HCT116 (cell line): ENCODE measurements at regions not wholly inside any gene's neighbourhood (a gene's known extent, or its start where the extent isn't known, plus 50 kb on each side); places are given as distances from the start of the nearest gene placed in this dataset.
"Not testable (repeated sequence)": the region's sequence is repeated elsewhere in the genome, so short reads cannot be mapped to it uniquely, and the experiment has no call there.

Source experiments
- ATAC-seq: fragments of 200-7000 bp; cut with Tn5 transposase; 2 replicates; pipeline ENCODE4 v1.9.1; 2020; ENCODE audit warnings: mild to moderate bottlenecking, moderate library complexity
- BruUV-seq: library from RNA; stranded (reverse); fragments of 400-500 nt; replicated peaks from 2 replicates; lab custom pipeline; 2021; lab: Mats Ljungman, UMichigan
- CTCF ChIA-PET: fragments of 300-600 bp; sonication (Branson Sonifier 250); formaldehyde crosslinking; loops from one replicate; lab custom pipeline; 2021; ENCODE audit warnings: antibody characterized with exemption; lab: Charles Lee
- POLR2A ChIA-PET: fragments of 300-600, 350-600 bp; sonication (Branson Sonifier 250); formaldehyde crosslinking; loops from one replicate; lab custom pipeline; 2021; ENCODE audit warnings: antibody characterized with exemption; lab: Charles Lee
- RAD21 ChIA-PET, 2 experiments: fragments of 300-600 bp; sonication (Branson Sonifier 250); formaldehyde crosslinking; loops; one replicate each; lab custom pipeline; 2023; ENCODE audit warnings: low total read pairs in 2 of 2; ENCODE audit not compliant: uncharacterized antibody in 2 of 2, unreplicated experiment in 2 of 2, low non-redundant PET in 1 of 2; lab: Charles Lee
- DNase-seq: peaks from one replicate; pipeline ENCODE4 v3.0.0-alpha.2; 2010; ENCODE audit warnings: low read depth, low spot score
- H2AFZ ChIP-seq: fragments of 200-600 bp; shearing (Covaris generic), sonication (generic); 2 replicates; pipeline ENCODE4 v1.6.1; 2017; ENCODE audit warnings: low read depth, mixed run types, mixed read lengths, antibody characterized with exemption, low read length; ENCODE audit not compliant: poor library complexity, severe bottlenecking
- H3K27ac ChIP-seq: 2 replicates; pipeline ENCODE4 v1.5.1; 2012; ENCODE audit warnings: low read depth, low read length
- H3K27me3 ChIP-seq: fragments of 200-600 bp; sonication (generic); 2 replicates; pipeline ENCODE4 v1.6.1; 2016; ENCODE audit warnings: mixed run types, low read length, mixed read lengths; ENCODE audit not compliant: insufficient read depth
- H3K36me3 ChIP-seq, 2 experiments: fragments of 200-500 bp in 1 of 2; fragments of 200-600 bp in 1 of 2; sonication (Bioruptor generic) in 1 of 2; sonication (generic) in 1 of 2; 2 replicates each; pipeline versions ENCODE4 v1.5.1 to v1.6.1; 2014 to 2016; ENCODE audit warnings: low read length in 2 of 2, inconsistent platforms in 1 of 2, mixed read lengths in 1 of 2, mixed run types in 1 of 2; ENCODE audit not compliant: insufficient read depth in 2 of 2, control insufficient read depth in 1 of 2
- H3K4me1 ChIP-seq, 2 experiments: fragments of 200-600 bp in 1 of 2; sonication (generic) in 1 of 2; 2 replicates each; pipeline versions ENCODE4 v1.5.1 to v1.6.1; 2012 to 2017; ENCODE audit warnings: low read length in 2 of 2, inconsistent platforms in 1 of 2, mild to moderate bottlenecking in 1 of 2, mixed read lengths in 1 of 2, mixed run types in 1 of 2, moderate library complexity in 1 of 2; ENCODE audit not compliant: insufficient read depth in 2 of 2, control insufficient read depth in 1 of 2
- H3K4me2 ChIP-seq: fragments of 200-600 bp; sonication (generic); 2 replicates; pipeline ENCODE4 v1.6.1; 2017; ENCODE audit warnings: mixed run types, low read length, mixed read lengths
- H3K4me3 ChIP-seq, 2 experiments: fragments of 200-600 bp in 1 of 2; sonication (generic) in 1 of 2; replicated peaks in 1 of 2; 2 replicates each; pipeline ENCODE4 v1.5.1; 2011 to 2016; ENCODE audit warnings: low read length in 2 of 2, control low read depth in 1 of 2, low read depth in 1 of 2, mild to moderate bottlenecking in 1 of 2, mixed read lengths in 1 of 2, mixed run types in 1 of 2
- H3K79me2 ChIP-seq: fragments of 200-600 bp; sonication (generic); 2 replicates; pipeline ENCODE4 v1.6.1; 2017; ENCODE audit warnings: mild to moderate bottlenecking, mixed run types, low read length, moderate library complexity, mixed read lengths; ENCODE audit not compliant: insufficient read depth
- H3K9ac ChIP-seq: fragments of 200-600 bp; sonication (generic); 2 replicates; pipeline ENCODE4 v1.6.1; 2016; ENCODE audit warnings: low read length, mixed read lengths
- H3K9me2 ChIP-seq: fragments of 200-600 bp; sonication (generic), shearing (Covaris generic); 2 replicates; pipeline ENCODE4 v1.6.1; 2017; ENCODE audit warnings: mixed run types, mild to moderate bottlenecking, moderate library complexity; ENCODE audit not compliant: insufficient read depth
- H3K9me3 ChIP-seq, 2 experiments: fragments of 200-500 bp in 1 of 2; fragments of 200-600 bp in 1 of 2; sonication (Bioruptor generic) in 1 of 2; sonication (generic) in 1 of 2; 2 replicates each; pipeline ENCODE4 v1.6.1; 2014 to 2017; ENCODE audit warnings: low read length in 2 of 2, mixed read lengths in 2 of 2, inconsistent platforms in 1 of 2, low read depth in 1 of 2, mild to moderate bottlenecking in 1 of 2, mixed run types in 1 of 2, moderate library complexity in 1 of 2; ENCODE audit not compliant: control insufficient read depth in 1 of 2, insufficient read depth in 1 of 2
- H4K20me1 ChIP-seq: fragments of 200-600 bp; sonication (generic), shearing (Covaris generic); 2 replicates; pipeline ENCODE4 v1.6.1; 2017; ENCODE audit warnings: mixed run types, mild to moderate bottlenecking, moderate library complexity; ENCODE audit not compliant: insufficient read depth
- CBX3 ChIP-seq: IDR thresholded peaks from 2 replicates; pipeline ENCODE4 v1.6.1; 2012; ENCODE audit warnings: low read depth
- CEBPB ChIP-seq: IDR thresholded peaks from 2 replicates; pipeline ENCODE4 v1.6.1; 2012; ENCODE audit warnings: low read depth
- EGR1 ChIP-seq: IDR thresholded peaks from 2 replicates; pipeline ENCODE4 v1.6.1; 2012; ENCODE audit warnings: low read depth
- ELF1 ChIP-seq: IDR thresholded peaks from 2 replicates; pipeline ENCODE4 v1.6.1; 2012; ENCODE audit warnings: low read depth, borderline replicate concordance
- FOSL1 ChIP-seq: IDR thresholded peaks from 2 replicates; pipeline ENCODE4 v1.6.1; 2012; ENCODE audit warnings: low read depth
- JUND ChIP-seq: IDR thresholded peaks from 2 replicates; pipeline ENCODE4 v1.6.1; 2012
- POLR2A ChIP-seq: IDR thresholded peaks from 2 replicates; pipeline ENCODE4 v1.7.0; 2011; ENCODE audit warnings: borderline replicate concordance; ENCODE audit not compliant: insufficient read depth, insufficient read length; ENCODE audit errors: extremely low read depth
- POLR2AphosphoS5 ChIP-seq: IDR thresholded peaks from 2 replicates; pipeline ENCODE4 v1.6.1; 2011; ENCODE audit warnings: mild to moderate bottlenecking, low read depth, low read length, moderate library complexity
- RAD21 ChIP-seq: IDR thresholded peaks from 2 replicates; pipeline ENCODE4 v1.6.1; 2012; ENCODE audit warnings: low read depth, mild to moderate bottlenecking
- SIN3A ChIP-seq: IDR thresholded peaks from 2 replicates; pipeline ENCODE4 v1.6.1; 2012; ENCODE audit warnings: low read depth
- SP1 ChIP-seq: IDR thresholded peaks from 2 replicates; pipeline ENCODE4 v1.6.1; 2012; ENCODE audit warnings: low read depth
- SRF ChIP-seq: IDR thresholded peaks from 2 replicates; pipeline ENCODE4 v1.6.1; 2012; ENCODE audit warnings: low read depth
- TCF7L2 ChIP-seq: IDR thresholded peaks from 2 replicates; pipeline ENCODE4 v1.7.0; 2011; ENCODE audit warnings: borderline replicate concordance, inconsistent platforms; ENCODE audit not compliant: insufficient read depth, insufficient read length; ENCODE audit errors: extremely low read depth
- YY1 ChIP-seq: IDR thresholded peaks from 2 replicates; pipeline ENCODE4 v1.6.1; 2011; ENCODE audit warnings: low read length, low read depth, moderate library complexity, mild to moderate bottlenecking; ENCODE audit not compliant: insufficient replicate concordance; ENCODE audit errors: extremely low read depth
- ZFX ChIP-seq: fragments of 450-650 bp; IDR thresholded peaks from 2 replicates; pipeline ENCODE4 v1.6.1; 2017
- ZNF274 ChIP-seq: fragments of 200-500 bp; sonication (Bioruptor generic); IDR thresholded peaks from 2 replicates; pipeline ENCODE4 v1.6.1; 2014; ENCODE audit warnings: mild to moderate bottlenecking, low read depth, low read length, inconsistent platforms
- intact Hi-C: fragments of 100-400 bp; cut with micrococcal nuclease; formaldehyde crosslinking; loops from 2 replicates; pipeline ENCODE4 v1.10.0; 2022
- TF ChIP-seq, protein P1 (sequence below): IDR thresholded peaks from 2 replicates; pipeline ENCODE4 v1.6.1; 2012
- TF ChIP-seq, protein P2 (sequence below): IDR thresholded peaks from 2 replicates; pipeline ENCODE4 v1.6.1; 2012
- TF ChIP-seq, protein P3 (sequence below), 3 experiments: fragments of 200-600 bp in 1 of 3; sonication (generic) in 1 of 3; IDR thresholded peaks in 2 of 3; conservative IDR thresholded peaks in 1 of 3; 2 replicates each; pipeline ENCODE4 v1.5.1; 2012 to 2017; ENCODE audit warnings: low read depth in 2 of 3, low read length in 2 of 3, antibody characterized with exemption in 1 of 3, borderline replicate concordance in 1 of 3, control low read depth in 1 of 3, mild to moderate bottlenecking in 1 of 3, mixed read lengths in 1 of 3, mixed run types in 1 of 3, moderate library complexity in 1 of 3; ENCODE audit not compliant: insufficient read depth in 1 of 3

DNA sequence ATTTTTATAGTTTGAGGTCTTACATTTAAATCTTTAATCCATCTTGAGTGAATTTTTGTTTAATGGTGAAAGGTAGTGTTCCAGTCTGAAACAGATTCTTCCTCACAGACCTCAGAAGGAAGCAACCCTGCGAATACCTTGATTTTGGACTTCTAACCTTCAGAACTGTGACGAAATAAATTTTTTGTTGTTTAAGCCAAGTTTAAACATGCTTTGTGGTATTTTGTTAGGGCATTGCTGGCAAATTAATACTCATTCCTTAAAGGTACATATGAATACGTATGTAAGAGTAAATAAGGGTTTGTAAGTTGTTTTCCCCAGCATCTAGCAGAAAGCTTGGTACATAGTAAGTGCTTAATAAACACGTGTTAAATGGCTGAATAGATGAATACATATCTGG lies 100.3 kb downstream of the SEC16B start:
- Histone ChIP-seq H3K27ac (no peak overlapping the region), H4K20me1 (no peaks in the 10 kb centered on the region), H3K27me3 (peaks cover 23% of the 10 kb centered on the region), H3K9me2 (no peaks in the 10 kb centered on the region), H3K4me3 (no peak overlapping the region), H3K4me2 (no peak overlapping the region), H3K9me3 (no peaks in the 10 kb centered on the region), H3K79me2 (no peaks in the 10 kb centered on the region), H3K4me1 (no peaks in the 10 kb centered on the region), H2AFZ (no peak overlapping the region), H3K36me3 (no peaks in the 10 kb centered on the region), H3K9ac (no peak overlapping the region)
- ChIA-PET CTCF (no interaction called here), POLR2A (no interaction called here), RAD21 (no interaction called here)
- TF ChIP-seq SP1 (no peak), CBX3 (no peak), JUND (no peak), SRF (no peak), RAD21 (no peak), TCF7L2 (no peak), POLR2AphosphoS5 (no peak), ELF1 (no peak), POLR2A (no peak), YY1 (no peak), SIN3A (no peak), ZFX (no peak), ZNF274 (no peak), EGR1 (no peak), CEBPB (no peak), FOSL1 (no peak)
- TF ChIP-seq, protein P1, sequence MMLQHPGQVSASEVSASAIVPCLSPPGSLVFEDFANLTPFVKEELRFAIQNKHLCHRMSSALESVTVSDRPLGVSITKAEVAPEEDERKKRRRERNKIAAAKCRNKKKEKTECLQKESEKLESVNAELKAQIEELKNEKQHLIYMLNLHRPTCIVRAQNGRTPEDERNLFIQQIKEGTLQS: no peak
- TF ChIP-seq, protein P2, sequence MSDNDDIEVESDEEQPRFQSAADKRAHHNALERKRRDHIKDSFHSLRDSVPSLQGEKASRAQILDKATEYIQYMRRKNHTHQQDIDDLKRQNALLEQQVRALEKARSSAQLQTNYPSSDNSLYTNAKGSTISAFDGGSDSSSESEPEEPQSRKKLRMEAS: no peak
- TF ChIP-seq, protein P3, sequence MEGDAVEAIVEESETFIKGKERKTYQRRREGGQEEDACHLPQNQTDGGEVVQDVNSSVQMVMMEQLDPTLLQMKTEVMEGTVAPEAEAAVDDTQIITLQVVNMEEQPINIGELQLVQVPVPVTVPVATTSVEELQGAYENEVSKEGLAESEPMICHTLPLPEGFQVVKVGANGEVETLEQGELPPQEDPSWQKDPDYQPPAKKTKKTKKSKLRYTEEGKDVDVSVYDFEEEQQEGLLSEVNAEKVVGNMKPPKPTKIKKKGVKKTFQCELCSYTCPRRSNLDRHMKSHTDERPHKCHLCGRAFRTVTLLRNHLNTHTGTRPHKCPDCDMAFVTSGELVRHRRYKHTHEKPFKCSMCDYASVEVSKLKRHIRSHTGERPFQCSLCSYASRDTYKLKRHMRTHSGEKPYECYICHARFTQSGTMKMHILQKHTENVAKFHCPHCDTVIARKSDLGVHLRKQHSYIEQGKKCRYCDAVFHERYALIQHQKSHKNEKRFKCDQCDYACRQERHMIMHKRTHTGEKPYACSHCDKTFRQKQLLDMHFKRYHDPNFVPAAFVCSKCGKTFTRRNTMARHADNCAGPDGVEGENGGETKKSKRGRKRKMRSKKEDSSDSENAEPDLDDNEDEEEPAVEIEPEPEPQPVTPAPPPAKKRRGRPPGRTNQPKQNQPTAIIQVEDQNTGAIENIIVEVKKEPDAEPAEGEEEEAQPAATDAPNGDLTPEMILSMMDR (IDR thresholded peaks at IDR 0.05 in 2 of 3, conservative IDR thresholded peaks at IDR 0.05 in 1 of 3; ENCODE audit: borderline replicate concordance in 1 of 3, insufficient read depth in 1 of 3, low read depth in 2 of 3, low read length in 2 of 3): no peak
- no TSS peak for BruUV-seq
- intact Hi-C loops: no loop called here
- no peak for DNase-seq
- ATAC-seq: no peak

DNA sequence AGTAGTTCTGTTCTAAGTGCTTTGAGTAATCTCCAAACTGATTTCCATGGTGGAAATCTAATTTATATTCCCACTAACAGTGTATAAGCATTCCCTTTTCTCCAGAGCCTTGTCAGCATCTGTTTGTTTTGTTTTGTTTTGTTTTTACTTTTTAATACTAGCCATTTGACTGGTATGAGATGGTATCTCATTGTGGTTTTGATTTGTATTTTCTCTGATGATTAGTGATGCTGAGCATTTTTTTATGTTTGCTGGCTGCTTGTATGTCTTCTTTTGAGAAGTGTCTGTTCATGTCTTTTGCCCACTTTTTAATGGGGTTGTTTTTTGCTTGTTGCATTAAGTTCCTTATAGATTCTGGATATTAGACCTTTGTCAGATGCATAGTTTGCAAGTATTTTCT lies 100.8 kb downstream of the SEC16B start:
- H3K36me3 ChIP-seq, H3K4me3 ChIP-seq, H2AFZ ChIP-seq, H3K9me3 ChIP-seq, CTCF ChIA-PET, H3K27ac ChIP-seq, ATAC-seq, intact Hi-C loops, H3K9me2 ChIP-seq, H3K79me2 ChIP-seq, H3K4me1 ChIP-seq, RAD21 ChIA-PET, H4K20me1 ChIP-seq, H3K4me2 ChIP-seq, POLR2A ChIA-PET, BruUV-seq, H3K9ac ChIP-seq, DNase-seq: not testable (repeated sequence)
- H3K27me3 ChIP-seq: peaks cover 23% of the 10 kb centered on the region
